ENCODE measurements at regions not wholly inside any gene's neighbourhood (a gene's known extent, or its start where the extent isn't known, plus 50 kb on each side); places are given as distances from the start of the nearest gene placed in this dataset.

DNA sequence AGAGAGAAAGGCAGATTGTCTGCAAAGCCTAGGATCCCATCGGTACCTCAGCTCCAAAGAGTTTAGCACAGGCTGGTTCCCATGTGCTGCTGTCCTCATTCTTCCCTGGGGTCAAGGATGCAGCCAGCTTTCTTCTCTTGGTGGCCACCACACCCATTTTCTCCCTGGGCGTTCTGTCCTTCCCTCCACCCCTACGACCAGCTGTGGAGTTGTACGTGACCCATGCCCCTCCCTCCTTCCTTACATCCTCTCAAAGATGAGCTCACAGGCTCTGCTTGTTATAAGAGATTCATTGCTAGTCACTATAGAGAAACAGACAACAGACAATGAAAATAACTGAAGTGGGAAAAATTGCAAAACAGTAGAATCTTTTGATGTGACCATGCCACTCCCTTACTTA, 74.0 kb upstream of the KLF3 start:
- Mint-ChIP-seq H3K27ac (no peak overlapping the region), H3K36me3 (peaks cover 12% of the 10 kb centered on the region), H3K27me3 (peaks cover 3% of the 10 kb centered on the region), H3K9me3 (peaks cover 16% of the 10 kb centered on the region), H3K4me3 (no peak overlapping the region), H3K4me1 (ENCODE audit: unreplicated experiment) (no peaks in the 10 kb centered on the region)
- DNase-seq (ENCODE audit: extremely low spot score, unreplicated experiment), result no peak
- TF ChIP-seq, protein P1, sequence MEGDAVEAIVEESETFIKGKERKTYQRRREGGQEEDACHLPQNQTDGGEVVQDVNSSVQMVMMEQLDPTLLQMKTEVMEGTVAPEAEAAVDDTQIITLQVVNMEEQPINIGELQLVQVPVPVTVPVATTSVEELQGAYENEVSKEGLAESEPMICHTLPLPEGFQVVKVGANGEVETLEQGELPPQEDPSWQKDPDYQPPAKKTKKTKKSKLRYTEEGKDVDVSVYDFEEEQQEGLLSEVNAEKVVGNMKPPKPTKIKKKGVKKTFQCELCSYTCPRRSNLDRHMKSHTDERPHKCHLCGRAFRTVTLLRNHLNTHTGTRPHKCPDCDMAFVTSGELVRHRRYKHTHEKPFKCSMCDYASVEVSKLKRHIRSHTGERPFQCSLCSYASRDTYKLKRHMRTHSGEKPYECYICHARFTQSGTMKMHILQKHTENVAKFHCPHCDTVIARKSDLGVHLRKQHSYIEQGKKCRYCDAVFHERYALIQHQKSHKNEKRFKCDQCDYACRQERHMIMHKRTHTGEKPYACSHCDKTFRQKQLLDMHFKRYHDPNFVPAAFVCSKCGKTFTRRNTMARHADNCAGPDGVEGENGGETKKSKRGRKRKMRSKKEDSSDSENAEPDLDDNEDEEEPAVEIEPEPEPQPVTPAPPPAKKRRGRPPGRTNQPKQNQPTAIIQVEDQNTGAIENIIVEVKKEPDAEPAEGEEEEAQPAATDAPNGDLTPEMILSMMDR (conservative IDR thresholded peaks at IDR 0.05), result no peak

DNA sequence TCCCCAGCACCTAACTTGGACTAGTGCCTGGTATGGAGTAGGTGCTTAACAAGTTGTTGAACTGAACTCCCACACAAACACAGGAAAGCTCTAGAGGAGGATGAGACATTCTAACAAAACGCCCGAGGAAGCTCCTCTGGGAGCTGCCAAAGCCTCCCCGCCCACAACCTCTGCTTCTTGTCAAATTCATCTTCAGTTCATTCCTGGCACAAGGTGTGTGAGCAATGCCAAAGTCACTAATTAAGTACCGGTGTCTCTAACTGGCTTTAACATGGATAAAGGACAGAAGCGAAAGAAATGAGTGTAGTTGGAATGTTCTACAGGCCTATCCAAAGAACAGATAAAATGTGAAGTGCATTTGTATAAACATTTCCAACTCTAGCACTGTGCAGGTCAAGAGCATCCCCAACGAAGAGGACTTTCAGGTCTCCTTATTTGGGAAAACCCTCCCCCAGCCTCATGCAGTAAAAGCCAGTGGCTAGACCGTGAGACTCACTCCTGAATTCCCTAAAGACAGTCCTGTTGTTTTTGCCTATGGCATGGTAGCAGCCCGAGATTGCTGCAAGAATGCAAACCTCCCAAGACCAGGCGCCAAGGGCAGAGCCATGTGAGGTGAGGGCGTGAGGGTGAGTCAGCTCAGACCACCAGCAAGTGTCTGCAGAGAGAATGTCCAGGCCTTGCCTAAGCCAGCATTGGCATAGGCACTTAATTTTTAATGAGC, 72.2 kb upstream of the KLF3 start:
- Mint-ChIP-seq H3K4me1 (ENCODE audit: unreplicated experiment) (no peaks in the 10 kb centered on the region), H3K9me3 (peaks cover 8% of the 10 kb centered on the region), H3K36me3 (peaks cover 8% of the 10 kb centered on the region), H3K27me3 (no peaks in the 10 kb centered on the region), H3K4me3 (no peak overlapping the region), H3K27ac (no peak overlapping the region)
- TF ChIP-seq, protein P1 (conservative IDR thresholded peaks at IDR 0.05), result no peak
- no peak for DNase-seq (ENCODE audit: extremely low spot score, unreplicated experiment)

DNA sequence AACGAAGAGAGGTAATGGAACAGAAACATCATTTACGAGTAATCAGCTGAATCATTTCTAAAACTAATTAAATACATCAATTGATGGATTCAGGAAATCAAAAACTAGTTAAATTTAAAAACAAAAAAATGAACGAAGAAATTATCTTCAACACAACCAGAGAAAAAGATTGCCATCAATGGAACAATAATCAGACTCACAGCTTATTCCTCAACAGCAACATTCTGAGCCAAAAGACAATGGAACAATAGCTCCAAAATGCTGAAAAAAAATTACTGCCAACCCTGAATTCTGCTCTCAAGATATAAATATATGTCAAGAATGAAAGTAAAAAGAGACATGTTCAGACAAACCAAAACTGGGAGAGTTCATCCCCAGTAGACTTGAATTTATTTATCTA, 65.5 kb upstream of the KLF3 start:
- no peaks in the 10 kb centered on the region for H3K9me3 Mint-ChIP-seq
- DNase-seq (ENCODE audit: extremely low spot score, unreplicated experiment), result no peak
- no peaks in the 10 kb centered on the region for H3K36me3 Mint-ChIP-seq
- TF ChIP-seq, protein P1 (conservative IDR thresholded peaks at IDR 0.05), result no peak
- no peaks in the 10 kb centered on the region for H3K4me1 Mint-ChIP-seq (ENCODE audit: unreplicated experiment)
- no peak overlapping the region for H3K4me3 Mint-ChIP-seq
- no peaks in the 10 kb centered on the region for H3K27me3 Mint-ChIP-seq
- no peak overlapping the region for H3K27ac Mint-ChIP-seq

DNA sequence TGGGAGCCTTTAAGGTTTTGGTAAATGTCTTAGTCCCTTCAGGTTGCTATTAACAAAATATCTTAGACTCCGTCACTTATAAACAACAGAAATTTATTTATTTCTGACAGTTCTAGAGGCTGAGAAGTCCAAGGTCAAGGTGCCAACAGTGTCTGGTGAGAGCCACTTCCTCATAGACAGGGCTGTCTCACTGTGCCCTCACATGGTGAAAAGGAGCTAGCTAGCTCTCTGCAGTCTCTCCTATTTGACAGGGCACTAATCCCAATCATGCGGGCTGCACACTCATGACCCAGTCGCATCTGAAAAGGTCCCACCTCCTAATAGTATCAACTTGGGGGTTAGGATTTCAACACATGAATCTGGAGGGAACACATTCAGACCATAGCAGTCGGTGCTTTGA, 63.4 kb upstream of the KLF3 start:
- H3K9me3 Mint-ChIP-seq, result no peaks in the 10 kb centered on the region
- peaks cover 10% of the 10 kb centered on the region for H3K4me1 Mint-ChIP-seq (ENCODE audit: unreplicated experiment)
- TF ChIP-seq, protein P1 (conservative IDR thresholded peaks at IDR 0.05), result no peak

DNA sequence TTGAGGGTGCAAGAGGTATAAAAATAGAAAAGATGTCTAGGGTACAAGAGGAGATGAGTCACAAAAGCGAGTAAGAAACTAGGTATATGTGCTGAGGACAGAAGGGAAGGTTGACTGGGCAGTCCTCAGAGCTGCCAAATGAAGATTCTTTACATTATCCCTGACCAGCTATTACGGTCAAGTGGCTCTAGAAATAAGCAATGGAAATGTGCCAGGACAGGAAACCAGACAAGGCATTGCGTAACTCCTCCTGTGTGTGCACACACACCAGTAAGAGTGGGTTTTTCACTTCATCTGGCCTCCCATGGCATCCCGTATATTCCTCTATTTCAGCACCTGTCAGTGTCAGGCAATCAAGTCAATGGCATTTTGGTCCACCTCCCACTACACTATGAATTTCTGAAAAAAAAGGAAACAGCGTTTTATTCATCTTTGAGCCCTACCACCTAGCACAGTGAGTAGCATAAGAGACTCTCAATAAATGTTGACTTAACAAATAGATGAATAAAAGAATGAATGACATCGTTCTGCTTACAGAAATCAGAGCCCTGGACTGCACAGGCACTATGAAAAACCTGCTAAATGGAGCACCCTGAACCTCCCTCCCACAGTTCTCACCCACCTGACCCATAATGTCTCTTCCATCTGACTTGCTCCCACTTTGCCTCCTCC, 62.6 kb upstream of the KLF3 start:
- DNase-seq (ENCODE audit: extremely low spot score, unreplicated experiment), result no peak
- Mint-ChIP-seq H3K27ac (no peak overlapping the region), H3K9me3 (no peaks in the 10 kb centered on the region), H3K4me3 (no peak overlapping the region), H3K36me3 (no peaks in the 10 kb centered on the region), H3K4me1 (ENCODE audit: unreplicated experiment) (peaks cover 18% of the 10 kb centered on the region), H3K27me3 (no peaks in the 10 kb centered on the region)
- TF ChIP-seq, protein P1 (conservative IDR thresholded peaks at IDR 0.05), result no peak

More for the DNA sequence above, 63.4 kb upstream of the KLF3 start:
- no peak for DNase-seq (ENCODE audit: extremely low spot score, unreplicated experiment)
- Mint-ChIP-seq H3K36me3 (no peaks in the 10 kb centered on the region), H3K27me3 (no peaks in the 10 kb centered on the region), H3K27ac (no peak overlapping the region), H3K4me3 (no peak overlapping the region)

All from type B pancreatic cell (in vitro differentiated cells).